Tibial artery (tissue), 4 donors: ENCODE measurements at regions not wholly inside any gene's neighbourhood (a gene's known extent, or its start where the extent isn't known, plus 50 kb on each side); places are given as distances from the start of the nearest gene placed in this dataset.

Experiments
- DNase-seq, 2 donors: peaks; one replicate each; pipeline ENCODE4 v3.0.0-alpha.2; 2019
- H3K27ac ChIP-seq, 2 donors: fragments of 200-600 bp; sonication (generic) in 1 of 2; 1 replicate in 1 of 2; 2 replicates in 1 of 2; pipeline ENCODE4 v1.5.1; 2018 to 2019; ENCODE audit warnings: mild to moderate bottlenecking in 1 of 2
- H3K27me3 ChIP-seq, 2 donors: fragments of 200-600 bp; sonication (generic) in 1 of 2; one replicate each; pipeline versions ENCODE4 v1.5.1 to v1.6.0; 2016 to 2019
- H3K36me3 ChIP-seq, 3 donors: fragments of 200-600 bp; sonication (generic) in 2 of 3; one replicate each; pipeline ENCODE4 v1.5.1; 2016 to 2019; ENCODE audit warnings: mild to moderate bottlenecking in 2 of 3
- H3K4me1 ChIP-seq, 4 donors: fragments of 200-600 bp; sonication (generic) in 2 of 4; 1 replicate in 3 of 4; 2 replicates in 1 of 4; pipeline ENCODE4 v1.5.1; 2016 to 2019
- H3K4me3 ChIP-seq, 2 donors: fragments of 200-600 bp; sonication (generic) in 1 of 2; 1 replicate in 1 of 2; 2 replicates in 1 of 2; pipeline ENCODE4 v1.5.1; 2018 to 2019; ENCODE audit warnings: mild to moderate bottlenecking in 2 of 2
- H3K9me3 ChIP-seq, 3 donors: fragments of 200-600 bp; sonication (generic) in 1 of 3; one replicate each; pipeline ENCODE4 v1.5.1; 2016 to 2019
- intact Hi-C: fragments of 100-400 bp; cut with DNase I; formaldehyde crosslinking; loops from one replicate; pipeline ENCODE4 v1.15.0; 2023; ENCODE audit warnings: low total_unique reads
- TF ChIP-seq, protein P1 (sequence below), 2 experiments: fragments of 200-600 bp in 1 of 2; fragments of 450-650 bp in 1 of 2; IDR thresholded peaks; one replicate each; pipeline ENCODE4 v1.5.1; 2017 to 2019; ENCODE audit warnings: antibody characterized with exemption in 2 of 2, mild to moderate bottlenecking in 1 of 2, moderate library complexity in 1 of 2

DNA sequence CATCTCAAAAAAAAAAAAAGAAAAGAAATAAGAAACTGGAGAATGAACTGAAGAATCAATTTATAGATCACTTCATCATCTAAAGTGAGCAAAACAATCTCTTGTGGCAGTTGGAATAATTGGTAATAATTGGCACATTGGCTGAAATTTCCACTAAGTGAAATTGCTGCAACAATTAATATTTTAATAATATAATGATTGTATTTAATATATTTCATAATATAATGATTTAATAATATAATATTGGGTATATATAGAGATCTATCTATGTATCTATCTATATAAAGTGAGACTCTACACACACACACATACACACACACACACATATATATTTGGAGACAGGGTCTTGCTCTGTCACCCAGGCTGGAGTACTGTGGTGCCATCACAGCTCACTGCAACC lies 81.2 kb upstream of the PRICKLE1 start:
- H3K36me3 ChIP-seq, result no peaks in the 10 kb centered on the region
- H3K4me1 ChIP-seq, result no peaks in the 10 kb centered on the region
- TF ChIP-seq, protein P1, sequence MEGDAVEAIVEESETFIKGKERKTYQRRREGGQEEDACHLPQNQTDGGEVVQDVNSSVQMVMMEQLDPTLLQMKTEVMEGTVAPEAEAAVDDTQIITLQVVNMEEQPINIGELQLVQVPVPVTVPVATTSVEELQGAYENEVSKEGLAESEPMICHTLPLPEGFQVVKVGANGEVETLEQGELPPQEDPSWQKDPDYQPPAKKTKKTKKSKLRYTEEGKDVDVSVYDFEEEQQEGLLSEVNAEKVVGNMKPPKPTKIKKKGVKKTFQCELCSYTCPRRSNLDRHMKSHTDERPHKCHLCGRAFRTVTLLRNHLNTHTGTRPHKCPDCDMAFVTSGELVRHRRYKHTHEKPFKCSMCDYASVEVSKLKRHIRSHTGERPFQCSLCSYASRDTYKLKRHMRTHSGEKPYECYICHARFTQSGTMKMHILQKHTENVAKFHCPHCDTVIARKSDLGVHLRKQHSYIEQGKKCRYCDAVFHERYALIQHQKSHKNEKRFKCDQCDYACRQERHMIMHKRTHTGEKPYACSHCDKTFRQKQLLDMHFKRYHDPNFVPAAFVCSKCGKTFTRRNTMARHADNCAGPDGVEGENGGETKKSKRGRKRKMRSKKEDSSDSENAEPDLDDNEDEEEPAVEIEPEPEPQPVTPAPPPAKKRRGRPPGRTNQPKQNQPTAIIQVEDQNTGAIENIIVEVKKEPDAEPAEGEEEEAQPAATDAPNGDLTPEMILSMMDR (IDR thresholded peaks at IDR 0.05), result no peak
- no peaks in the 10 kb centered on the region for H3K27me3 ChIP-seq
- H3K4me3 ChIP-seq, result no peak overlapping the region
- intact Hi-C loops, result no loop called here
- no peaks in the 10 kb centered on the region for H3K9me3 ChIP-seq
- H3K27ac ChIP-seq, result no peak overlapping the region
- DNase-seq, result no peak

GRCh38 chr12:42669553-42669952 lies 80.0 kb upstream of the PRICKLE1 start:
- H3K27me3 ChIP-seq, result no peaks in the 10 kb centered on the region
- no peaks in the 10 kb centered on the region for H3K4me1 ChIP-seq
- H3K27ac ChIP-seq, result no peak overlapping the region
- no peaks in the 10 kb centered on the region for H3K9me3 ChIP-seq
- DNase-seq, result no peak
- intact Hi-C loops, result no loop called here
- TF ChIP-seq, protein P1 (IDR thresholded peaks at IDR 0.05), result no peak
- no peaks in the 10 kb centered on the region for H3K36me3 ChIP-seq
- no peak overlapping the region for H3K4me3 ChIP-seq

GRCh38 chr12:42666671-42667243 lies 77.2 kb upstream of the PRICKLE1 start:
- Histone ChIP-seq H3K27me3 (no peaks in the 10 kb centered on the region), H3K36me3 (no peaks in the 10 kb centered on the region), H3K4me1 (no peaks in the 10 kb centered on the region), H3K9me3 (no peaks in the 10 kb centered on the region), H3K27ac (no peak overlapping the region), H3K4me3 (no peak overlapping the region)
- DNase-seq, result no peak
- intact Hi-C loops, result no loop called here
- TF ChIP-seq, protein P1 (IDR thresholded peaks at IDR 0.05), result no peak

DNA sequence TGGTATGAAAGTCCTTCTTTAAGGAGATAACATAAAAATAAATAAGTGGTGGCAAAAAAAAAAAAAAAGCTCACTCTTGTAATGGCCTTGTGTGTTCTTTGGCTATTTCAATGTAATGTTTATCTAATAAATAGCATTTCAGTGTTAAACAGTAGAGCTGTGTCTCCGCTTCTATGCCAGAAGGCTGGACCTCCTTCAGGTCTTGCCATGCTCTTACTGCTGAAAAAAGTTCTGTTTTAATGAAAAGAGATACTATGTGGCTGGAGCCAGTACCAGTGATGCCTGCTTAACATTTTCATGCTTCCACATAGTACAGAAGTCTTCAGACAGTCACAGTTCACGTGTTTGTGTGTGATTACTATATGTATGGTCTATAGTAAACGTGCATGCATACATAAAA lies 74.1 kb upstream of the PRICKLE1 start:
- Histone ChIP-seq H3K27me3 (no peaks in the 10 kb centered on the region), H3K9me3 (no peaks in the 10 kb centered on the region), H3K27ac (no peak overlapping the region), H3K4me1 (no peaks in the 10 kb centered on the region), H3K4me3 (no peak overlapping the region), H3K36me3 (no peaks in the 10 kb centered on the region)
- intact Hi-C loops, result no loop called here
- TF ChIP-seq, protein P1 (IDR thresholded peaks at IDR 0.05), result no peak
- DNase-seq, result no peak

GRCh38 chr12:42660968-42661937 lies 71.7 kb upstream of the PRICKLE1 start:
- Histone ChIP-seq H3K27me3 (no peaks in the 10 kb centered on the region), H3K36me3 (no peaks in the 10 kb centered on the region), H3K9me3 (no peaks in the 10 kb centered on the region), H3K4me1 (no peaks in the 10 kb centered on the region), H3K4me3 (no peak overlapping the region), H3K27ac (no peak overlapping the region)
- intact Hi-C loops, result no loop called here
- DNase-seq, result no peak
- TF ChIP-seq, protein P1 (IDR thresholded peaks at IDR 0.05), result no peak
